Small intestine (tissue), 7 donors: ENCODE measurements at regions not wholly inside any gene's neighbourhood (a gene's known extent, or its start where the extent isn't known, plus 50 kb on each side); places are given as distances from the start of the nearest gene placed in this dataset.
"Not testable (repeated sequence)": the region's sequence is repeated elsewhere in the genome, so short reads cannot be mapped to it uniquely, and the experiment has no call there.

Experiments
- DNase-seq, 2 donors: peaks; one replicate each; pipeline versions ENCODE4 v3.0.0 to v3.0.0-alpha.2; 2013
- FAIRE-seq: peaks from 2 replicates; lab custom pipeline; 2012; peaks lifted over from hg19 to GRCh38; lab: Jason Lieb, UNC
- H3K27ac ChIP-seq, 3 donors: one replicate each; pipeline ENCODE4 v1.5.1; 2013; ENCODE audit warnings: low read length in 2 of 3, mild to moderate bottlenecking in 2 of 3, control low read depth in 1 of 3, inconsistent platforms in 1 of 3, low read depth in 1 of 3, moderate library complexity in 1 of 3
- H3K27me3 ChIP-seq, 3 donors: one replicate each; pipeline ENCODE4 v1.6.1; 2013; ENCODE audit warnings: low read length in 3 of 3, inconsistent platforms in 1 of 3; ENCODE audit not compliant: control insufficient read depth in 3 of 3, insufficient read depth in 3 of 3
- H3K36me3 ChIP-seq, 3 donors: one replicate each; pipeline ENCODE4 v1.6.1; 2013; ENCODE audit warnings: low read length in 3 of 3, inconsistent platforms in 1 of 3, low read depth in 1 of 3, mild to moderate bottlenecking in 1 of 3, moderate library complexity in 1 of 3; ENCODE audit not compliant: control insufficient read depth in 3 of 3, insufficient read depth in 2 of 3
- H3K4me1 ChIP-seq, 3 donors: one replicate each; pipeline ENCODE4 v1.6.1; 2013; ENCODE audit warnings: low read length in 2 of 3, inconsistent platforms in 1 of 3, low read depth in 1 of 3, mild to moderate bottlenecking in 1 of 3, moderate library complexity in 1 of 3; ENCODE audit not compliant: control insufficient read depth in 3 of 3, insufficient read depth in 2 of 3
- H3K4me3 ChIP-seq, 3 donors: one replicate each; pipeline ENCODE4 v1.5.1; 2013; ENCODE audit warnings: low read length in 3 of 3, control low read depth in 1 of 3, inconsistent platforms in 1 of 3, low read depth in 1 of 3, mild to moderate bottlenecking in 1 of 3, moderate library complexity in 1 of 3
- H3K9me3 ChIP-seq, 2 donors: one replicate each; pipeline ENCODE4 v1.6.1; 2013; ENCODE audit warnings: low read depth in 1 of 2, low read length in 1 of 2; ENCODE audit not compliant: control insufficient read depth in 2 of 2, insufficient read depth in 1 of 2
- WGBS, 3 donors: extraction: QIAGEN DNeasy Blood & Tissue Kit; methylation state at CpG; one replicate each; pipeline ENCODE4 v1.1.7; 2013; 5-methylcytosine and 5-hydroxymethylcytosine counted together
- donor health status: healthy with polysubstance abuse.
- donor health status: control.
- donor health status: control.
- donor health status: Bipolar disorder and iron deficiency.
- donor health status: healthy.

- H3K27ac ChIP-seq = no peak overlapping the region
- no peaks in the 10 kb centered on the region for H3K9me3 ChIP-seq
- DNase-seq (no peak), FAIRE-seq (no peak)
- WGBS, 3 donors = 26 to 40% (median 33%) methylated on average over 1 of the region's 1 CpG
- no peak overlapping the region for H3K4me3 ChIP-seq
- no peaks in the 10 kb centered on the region for H3K4me1 ChIP-seq
- H3K36me3 ChIP-seq = no peaks in the 10 kb centered on the region
- no peaks in the 10 kb centered on the region for H3K27me3 ChIP-seq
Observed at GRCh38 chr10:64332551-64332950, 811.4 kb downstream of the REEP3 start.

GRCh38 chr10:64334084-64334483 is 812.9 kb downstream of the REEP3 start:
- no peak for DNase-seq
- no peak for FAIRE-seq

GRCh38 chr10:64344211-64344610 is 823.0 kb downstream of the REEP3 start:
- Histone ChIP-seq H3K27me3 (no peaks in the 10 kb centered on the region), H3K36me3 (no peaks in the 10 kb centered on the region), H3K27ac (no peak overlapping the region), H3K9me3 (no peaks in the 10 kb centered on the region), H3K4me1 (no peaks in the 10 kb centered on the region), H3K4me3 (no peak overlapping the region)
- WGBS, 3 donors = 76 to 95% (median 91%) methylated on average over 1 of the region's 1 CpG
- no peak for FAIRE-seq
- no peak for DNase-seq

More at GRCh38 chr10:64334084-64334483, 812.9 kb downstream of the REEP3 start:
- 90 to 93% (median 93%) methylated on average over 4 of the region's 4 CpGs for WGBS, 3 donors
- H3K9me3 ChIP-seq = no peaks in the 10 kb centered on the region
- no peaks in the 10 kb centered on the region for H3K27me3 ChIP-seq
- H3K27ac ChIP-seq = no peak overlapping the region
- no peaks in the 10 kb centered on the region for H3K36me3 ChIP-seq
- H3K4me3 ChIP-seq = no peak overlapping the region
- H3K4me1 ChIP-seq = no peaks in the 10 kb centered on the region

- Histone ChIP-seq H3K27ac (no peak overlapping the region), H3K9me3 (no peaks in the 10 kb centered on the region), H3K36me3 (no peaks in the 10 kb centered on the region), H3K4me1 (no peaks in the 10 kb centered on the region), H3K4me3 (no peak overlapping the region), H3K27me3 (no peaks in the 10 kb centered on the region)
- FAIRE-seq = no peak
- DNase-seq = no peak
Observed at GRCh38 chr10:64345856-64346255, 824.7 kb downstream of the REEP3 start.

GRCh38 chr10:64346389-64346788 is 825.2 kb downstream of the REEP3 start:
- no peaks in the 10 kb centered on the region for H3K27me3 ChIP-seq
- FAIRE-seq (no peak), DNase-seq (no peak)
- no peak overlapping the region for H3K4me3 ChIP-seq
- no peaks in the 10 kb centered on the region for H3K9me3 ChIP-seq
- no peaks in the 10 kb centered on the region for H3K4me1 ChIP-seq
- H3K27ac ChIP-seq = no peak overlapping the region
- WGBS, 3 donors = 86 to 93% (median 90%) methylated on average over 5 of the region's 5 CpGs
- no peaks in the 10 kb centered on the region for H3K36me3 ChIP-seq

- Histone ChIP-seq H3K27ac (no peak overlapping the region), H3K4me3 (no peak overlapping the region), H3K4me1 (no peaks in the 10 kb centered on the region), H3K9me3 (no peaks in the 10 kb centered on the region), H3K36me3 (no peaks in the 10 kb centered on the region), H3K27me3 (no peaks in the 10 kb centered on the region)
- no peak for DNase-seq
- 66 to 87% (median 73%) methylated on average over 3 of the region's 3 CpGs for WGBS, 3 donors
- FAIRE-seq = no peak
Observed at GRCh38 chr10:64350665-64351064, 829.5 kb downstream of the REEP3 start.

GRCh38 chr10:64358907-64359306 is 837.7 kb downstream of the REEP3 start:
- Histone ChIP-seq H3K9me3 (peaks cover 0 to 8% of the 10 kb centered on the region in 2 donors), H3K27ac (no peak overlapping the region), H3K4me3 (no peak overlapping the region), H3K36me3 (no peaks in the 10 kb centered on the region), H3K27me3 (no peaks in the 10 kb centered on the region), H3K4me1 (no peaks in the 10 kb centered on the region)
- DNase-seq = peak in 1 of 2 donors; percentile 11
- WGBS, 3 donors = 7 to 36% (median 29%) methylated on average over 4 of the region's 4 CpGs
- no peak for FAIRE-seq

GRCh38 chr10:64360240-64360639 is 839.0 kb downstream of the REEP3 start:
- not testable (repeated sequence) for H3K27ac ChIP-seq, H3K36me3 ChIP-seq, H3K27me3 ChIP-seq, H3K9me3 ChIP-seq, H3K4me3 ChIP-seq, H3K4me1 ChIP-seq, FAIRE-seq, DNase-seq
- WGBS, 3 donors = 89 to 98% (median 91%) methylated on average over 6 of the region's 6 CpGs

GRCh38 chr10:64363687-64364086 is 842.5 kb downstream of the REEP3 start:
- peak in 1 of 2 donors; percentile 13 for DNase-seq
- FAIRE-seq = no peak
- Histone ChIP-seq H3K9me3 (peaks cover 0 to 8% of the 10 kb centered on the region in 2 donors), H3K36me3 (no peaks in the 10 kb centered on the region), H3K27ac (no peak overlapping the region), H3K27me3 (no peaks in the 10 kb centered on the region), H3K4me1 (peaks cover 0 to 3% (median 0%) of the 10 kb centered on the region in 3 donors), H3K4me3 (no peak overlapping the region)
- WGBS, 3 donors = 13 to 48% (median 15%) methylated on average over 1 of the region's 1 CpG
